ENCODE measurements at regions not wholly inside any gene's neighbourhood (a gene's known extent, or its start where the extent isn't known, plus 50 kb on each side); places are given as distances from the start of the nearest gene placed in this dataset.

- TF ChIP-seq E2F6 (IDR thresholded peaks at IDR 0.05) (no peak), TEAD4 (IDR thresholded peaks at IDR 0.05; ENCODE audit: low read depth, low read length) (no peak), TCF12 (IDR thresholded peaks at IDR 0.05; ENCODE audit: low read depth, low read length) (no peak), NANOG (IDR thresholded peaks at IDR 0.05; ENCODE audit: insufficient read depth, low read depth, low read length, poor library complexity, severe bottlenecking) (no peak), CEBPB (IDR thresholded peaks at IDR 0.05; ENCODE audit: low read depth, low read length) (no peak)
Measured at GRCh38 chr5:93883459-93883858, 142.1 kb upstream of the POU5F2 start (continued).

Measured in H1 (cell line).